ENCODE measurements at regions not wholly inside any gene's neighbourhood (a gene's known extent, or its start where the extent isn't known, plus 50 kb on each side); places are given as distances from the start of the nearest gene placed in this dataset.

- TF ChIP-seq MAFK (IDR thresholded peaks at IDR 0.05; ENCODE audit: low read depth, low read length) (no peak), CTCF (IDR thresholded peaks at IDR 0.05; ENCODE audit: control extremely low read depth in 1 of 3, insufficient read depth in 1 of 3, low read depth in 1 of 3, low read length in 3 of 3) (no peak), CHD7 (IDR thresholded peaks at IDR 0.05; ENCODE audit: insufficient replicate concordance, low read length) (no peak)
These were observed 281.8 kb downstream of the SATB1 start for GRCh38 chr3:18143258-18143780.

Measured in H1 (cell line).